A673 (cell line): ENCODE measurements at regions not wholly inside any gene's neighbourhood (a gene's known extent, or its start where the extent isn't known, plus 50 kb on each side); places are given as distances from the start of the nearest gene placed in this dataset.

ENCODE experiments used
- BruUV-seq: library from RNA; stranded (reverse); fragments of 400-500 nt; replicated peaks from 2 replicates; lab custom pipeline; 2021; lab: Mats Ljungman, UMichigan
- CTCF ChIA-PET: fragments of 300-600 bp; sonication (Branson Sonifier 250); formaldehyde crosslinking; loops from one replicate; lab custom pipeline; 2022; ENCODE audit warnings: antibody characterized with exemption; lab: Charles Lee
- POLR2A ChIA-PET: fragments of 300-600 bp; sonication (Branson Sonifier 250); formaldehyde crosslinking; loops from one replicate; lab custom pipeline; 2022; ENCODE audit warnings: antibody characterized with exemption; ENCODE audit not compliant: low non-redundant PET; lab: Charles Lee
- DNase-seq: peaks from one replicate; pipeline ENCODE4 v3.0.0-alpha.2; 2015; ENCODE audit warnings: low spot score
- H3K27ac ChIP-seq: fragments of 200-600 bp; sonication (generic); 2 replicates; pipeline ENCODE4 v1.5.1; 2016; ENCODE audit warnings: mixed run types, low read depth, mild to moderate bottlenecking, mixed read lengths, antibody characterized with exemption, low read length; ENCODE audit not compliant: poor library complexity, severe bottlenecking
- H3K27me3 ChIP-seq: fragments of 200-600 bp; sonication (generic); replicated peaks from 2 replicates; pipeline ENCODE4 v1.6.1; 2017; ENCODE audit warnings: mixed run types, low read depth, mild to moderate bottlenecking, mixed read lengths, antibody characterized with exemption, low read length; ENCODE audit not compliant: insufficient read depth, poor library complexity
- H3K36me3 ChIP-seq: fragments of 200-600 bp; sonication (generic); 2 replicates; pipeline ENCODE4 v1.6.1; 2016; ENCODE audit warnings: mixed run types, mild to moderate bottlenecking, mixed read lengths, antibody characterized with exemption, low read length; ENCODE audit not compliant: insufficient read depth, poor library complexity, severe bottlenecking
- H3K4me1 ChIP-seq: fragments of 200-600 bp; sonication (generic); 2 replicates; pipeline ENCODE4 v1.6.1; 2017; ENCODE audit warnings: mixed run types, mild to moderate bottlenecking, mixed read lengths, antibody characterized with exemption, low read length; ENCODE audit not compliant: insufficient read depth, poor library complexity, severe bottlenecking
- H3K4me3 ChIP-seq: fragments of 200-600 bp; sonication (generic); 2 replicates; pipeline ENCODE4 v1.5.1; 2016; ENCODE audit warnings: low read depth, mixed run types, mild to moderate bottlenecking, mixed read lengths, low read length; ENCODE audit not compliant: poor library complexity, severe bottlenecking
- H3K9me3 ChIP-seq: fragments of 200-600 bp; sonication (generic); 2 replicates; pipeline ENCODE4 v1.6.1; 2016; ENCODE audit warnings: mixed run types, low read depth, mild to moderate bottlenecking, mixed read lengths, antibody characterized with exemption, low read length; ENCODE audit not compliant: poor library complexity, severe bottlenecking
- EZH2 ChIP-seq: fragments of 200-600 bp; sonication (generic); IDR thresholded peaks from 2 replicates; pipeline ENCODE4 v1.6.1; 2017; ENCODE audit warnings: borderline replicate concordance, low read depth, mild to moderate bottlenecking, mixed read lengths, antibody characterized with exemption, low read length; ENCODE audit not compliant: poor library complexity, severe bottlenecking
- intact Hi-C: fragments of 100-400 bp; cut with micrococcal nuclease; formaldehyde crosslinking; loops from one replicate; pipeline ENCODE4 v1.10.0; 2022; ENCODE audit not compliant: unreplicated experiment
- TF ChIP-seq, protein P1 (sequence below): fragments of 300-800, 200-600 bp; sonication (generic); conservative IDR thresholded peaks from 2 replicates; pipeline ENCODE4 v1.5.1; 2017; ENCODE audit warnings: low read depth, mild to moderate bottlenecking, antibody characterized with exemption, low read length, moderate library complexity, mixed read lengths

DNA sequence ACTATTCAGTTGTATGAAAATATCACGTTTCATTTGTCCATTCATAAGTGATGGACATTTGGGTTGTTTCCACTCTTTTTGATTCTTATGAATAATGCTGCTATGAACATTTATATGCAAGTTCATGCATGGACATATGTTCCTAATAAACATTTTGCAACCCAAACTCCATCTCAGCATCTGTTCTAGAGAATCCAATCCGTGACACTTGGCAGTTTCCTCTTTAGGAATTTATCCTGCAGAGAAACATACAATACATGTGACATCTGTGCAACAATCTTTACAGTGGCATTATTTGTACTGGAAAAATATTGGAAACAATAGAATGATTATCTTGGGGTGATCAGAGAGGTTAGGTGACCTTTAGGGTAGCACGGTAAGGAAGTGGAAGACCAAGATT, 290.8 kb upstream of the SRRM4 start:
- no TSS peak for BruUV-seq
- H3K27ac ChIP-seq = no peak overlapping the region
- no peaks in the 10 kb centered on the region for H3K9me3 ChIP-seq
- no peaks in the 10 kb centered on the region for H3K4me1 ChIP-seq
- CTCF ChIA-PET = no interaction called here
- no peak for DNase-seq
- TF ChIP-seq EZH2 = no peak
- TF ChIP-seq, protein P1, sequence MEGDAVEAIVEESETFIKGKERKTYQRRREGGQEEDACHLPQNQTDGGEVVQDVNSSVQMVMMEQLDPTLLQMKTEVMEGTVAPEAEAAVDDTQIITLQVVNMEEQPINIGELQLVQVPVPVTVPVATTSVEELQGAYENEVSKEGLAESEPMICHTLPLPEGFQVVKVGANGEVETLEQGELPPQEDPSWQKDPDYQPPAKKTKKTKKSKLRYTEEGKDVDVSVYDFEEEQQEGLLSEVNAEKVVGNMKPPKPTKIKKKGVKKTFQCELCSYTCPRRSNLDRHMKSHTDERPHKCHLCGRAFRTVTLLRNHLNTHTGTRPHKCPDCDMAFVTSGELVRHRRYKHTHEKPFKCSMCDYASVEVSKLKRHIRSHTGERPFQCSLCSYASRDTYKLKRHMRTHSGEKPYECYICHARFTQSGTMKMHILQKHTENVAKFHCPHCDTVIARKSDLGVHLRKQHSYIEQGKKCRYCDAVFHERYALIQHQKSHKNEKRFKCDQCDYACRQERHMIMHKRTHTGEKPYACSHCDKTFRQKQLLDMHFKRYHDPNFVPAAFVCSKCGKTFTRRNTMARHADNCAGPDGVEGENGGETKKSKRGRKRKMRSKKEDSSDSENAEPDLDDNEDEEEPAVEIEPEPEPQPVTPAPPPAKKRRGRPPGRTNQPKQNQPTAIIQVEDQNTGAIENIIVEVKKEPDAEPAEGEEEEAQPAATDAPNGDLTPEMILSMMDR = no peak
- POLR2A ChIA-PET = no interaction called here
- H3K36me3 ChIP-seq = no peaks in the 10 kb centered on the region
- H3K4me3 ChIP-seq = no peak overlapping the region
- intact Hi-C loops = loop anchor here (10.0 kb wide), 1 partner anchor 724 kb away; no protein-coding TSS in a partner anchor
- H3K27me3 ChIP-seq = no peaks in the 10 kb centered on the region

DNA sequence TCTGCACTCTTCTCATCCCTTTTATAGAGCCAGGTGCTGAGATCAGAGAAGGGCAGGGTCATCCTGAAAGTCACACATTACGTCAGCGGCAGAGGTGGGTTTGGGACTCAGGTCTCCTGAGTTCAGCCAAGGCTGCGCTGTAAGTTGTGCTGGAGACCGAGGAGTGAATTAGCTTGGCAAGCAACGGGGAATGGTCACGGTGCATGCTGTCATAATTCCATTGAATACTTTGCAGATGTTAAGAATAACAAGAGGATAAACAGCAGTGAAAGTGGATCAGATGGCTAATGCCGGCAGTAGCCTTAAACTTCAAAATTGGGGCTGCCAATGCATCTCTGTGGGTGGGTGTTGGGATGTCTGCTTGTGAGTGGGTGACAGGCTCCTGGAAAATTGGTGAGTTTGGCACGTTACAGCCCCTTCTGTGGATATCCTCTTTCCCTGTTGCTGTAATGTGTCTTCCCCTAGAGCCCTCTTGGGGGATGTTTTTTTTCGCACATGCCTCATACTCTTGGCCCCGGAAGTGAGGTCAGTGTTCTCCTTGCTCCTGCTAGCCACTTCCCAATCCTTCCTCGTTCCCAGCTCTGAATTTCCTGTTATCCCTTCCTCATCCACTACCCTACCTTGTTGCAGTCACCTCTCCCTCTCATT, 287.1 kb upstream of the SRRM4 start:
- Histone ChIP-seq H3K4me1 (no peaks in the 10 kb centered on the region), H3K27me3 (peaks cover 4% of the 10 kb centered on the region), H3K4me3 (no peak overlapping the region), H3K36me3 (no peaks in the 10 kb centered on the region), H3K27ac (no peak overlapping the region), H3K9me3 (no peaks in the 10 kb centered on the region)
- TF ChIP-seq, protein P1 = no peak
- no peak for TF ChIP-seq EZH2
- POLR2A ChIA-PET = no interaction called here
- DNase-seq = no peak
- intact Hi-C loops = loop anchor here (10.0 kb wide), 1 partner anchor 721 kb away; no protein-coding TSS in a partner anchor
- CTCF ChIA-PET = interaction anchor here (0.6 kb wide), 1 partner anchor 26 kb away, joined by 4 read pairs; no protein-coding TSS in a partner anchor
- BruUV-seq = no TSS peak

DNA sequence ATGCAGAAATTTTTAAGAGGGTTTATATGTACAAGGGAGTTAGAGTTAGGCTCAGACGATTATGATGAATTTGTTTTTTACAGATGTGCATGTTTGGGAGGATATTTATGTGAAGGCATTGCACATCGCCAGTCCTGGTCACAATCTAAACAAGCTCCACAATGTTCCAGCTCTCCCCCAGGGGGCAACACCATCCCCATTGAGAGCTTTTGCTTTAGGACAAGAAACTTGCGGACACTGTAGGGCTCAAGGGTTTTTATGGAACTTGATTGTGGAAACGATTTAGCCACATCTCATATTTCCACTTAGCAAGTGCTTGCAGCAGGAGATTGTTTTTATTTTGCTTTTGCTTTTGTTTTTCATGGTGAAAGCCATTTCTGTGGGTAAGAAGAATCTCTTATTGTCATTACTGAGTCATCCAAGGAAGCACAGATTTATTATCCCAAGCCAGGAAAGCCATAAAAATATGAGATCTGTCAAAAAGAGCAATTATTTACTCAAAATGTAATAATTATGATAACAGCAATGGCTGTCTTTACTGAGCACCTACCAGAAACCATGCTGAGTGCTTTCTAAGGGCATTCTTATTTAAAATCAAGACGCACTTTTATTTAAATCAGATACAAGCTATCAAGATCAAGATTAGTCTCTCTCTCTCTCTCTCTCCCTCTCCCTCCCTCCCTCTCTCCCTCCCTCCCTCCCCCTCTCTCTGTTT, 276.7 kb upstream of the SRRM4 start:
- Histone ChIP-seq H3K4me3 (no peak overlapping the region), H3K27me3 (peaks cover 7% of the 10 kb centered on the region), H3K4me1 (no peaks in the 10 kb centered on the region), H3K27ac (no peak overlapping the region), H3K9me3 (no peaks in the 10 kb centered on the region), H3K36me3 (no peaks in the 10 kb centered on the region)
- TF ChIP-seq, protein P1 = no peak
- TF ChIP-seq EZH2 = no peak
- DNase-seq = no peak
- BruUV-seq = no TSS peak
- CTCF ChIA-PET = no interaction called here
- POLR2A ChIA-PET = no interaction called here
- intact Hi-C loops = no loop called here
